ENCODE measurements at regions not wholly inside any gene's neighbourhood (a gene's known extent, or its start where the extent isn't known, plus 50 kb on each side); places are given as distances from the start of the nearest gene placed in this dataset.

GRCh38 chr9:30972654-30973053, 1411.8 kb upstream of the ACO1 start:
- Histone ChIP-seq H3K4me1 (ENCODE audit: control insufficient read depth, extremely low read depth, insufficient read depth, low read length) (no peaks in the 10 kb centered on the region), H3K9ac (replicated peaks; ENCODE audit: extremely low read depth, insufficient read depth, low read length) (no peak overlapping the region), H3K79me2 (ENCODE audit: control insufficient read depth, insufficient read depth, low read length) (no peaks in the 10 kb centered on the region), H3K4me2 (ENCODE audit: insufficient read depth, low read length) (no peak overlapping the region), H3K27me3 (ENCODE audit: control insufficient read depth in 2 of 2, insufficient read depth in 2 of 2, low read length in 2 of 2) (no peaks in the 10 kb centered on the region), H3K36me3 (ENCODE audit: control insufficient read depth in 2 of 2, extremely low read depth in 1 of 2, insufficient read depth in 2 of 2, low read length in 2 of 2) (no peaks in the 10 kb centered on the region), H3K9me1 (replicated peaks; ENCODE audit: control insufficient read depth, extremely low read depth, insufficient read depth, low read length) (no peaks in the 10 kb centered on the region), H4K20me1 (replicated peaks; ENCODE audit: control insufficient read depth, extremely low read depth, insufficient read depth, low read length) (no peaks in the 10 kb centered on the region), H3K9me3 (replicated peaks; ENCODE audit: control insufficient read depth, insufficient read depth, low read length) (no peaks in the 10 kb centered on the region), H2AFZ (ENCODE audit: low read depth, low read length) (no peak overlapping the region), H3K27ac (ENCODE audit: insufficient read depth, low read depth, low read length) (no peak overlapping the region), H3K4me3 (replicated peaks in 1 of 3; ENCODE audit: insufficient read depth in 1 of 3, low read depth in 1 of 3, low read length in 3 of 3) (no peak overlapping the region)
- BruUV-seq (replicated peaks): no TSS peak
- CTCF ChIA-PET: no interaction called here
- dilution Hi-C loops (cut with MboI; ENCODE audit: extremely low pct_ligation_motif_present, low sequenced_read_pairs) (no loop called here), intact Hi-C loops (cut with micrococcal nuclease) (no loop called here)
- no peak for TF ChIP-seq JUN (IDR thresholded peaks at IDR 0.05; ENCODE audit: borderline replicate concordance, insufficient read depth, insufficient read length, low read depth)
- no peak for TF ChIP-seq MYC (IDR thresholded peaks at IDR 0.05; ENCODE audit: low read depth, low read length)
- DNase-seq (ENCODE audit: low read depth, low spot score) (no peak), FAIRE-seq (no peak)
- POLR2A ChIA-PET: no interaction called here

- intact Hi-C loops (cut with micrococcal nuclease): no loop called here
- no peak for FAIRE-seq
- TF ChIP-seq MAX (IDR thresholded peaks at IDR 0.05; ENCODE audit: insufficient read depth, insufficient read length): no peak
- TF ChIP-seq MYC (IDR thresholded peaks at IDR 0.05; ENCODE audit: low read depth, low read length): no peak
- no peak for TF ChIP-seq FOS (IDR thresholded peaks at IDR 0.05; ENCODE audit: borderline replicate concordance, insufficient read depth, low read length)
- TF ChIP-seq POLR2AphosphoS5 (IDR thresholded peaks at IDR 0.05; ENCODE audit: insufficient read depth, low read depth, low read length): no peak
- TF ChIP-seq CTCF (IDR thresholded peaks at IDR 0.05; ENCODE audit: extremely low read depth in 1 of 2, insufficient read depth in 1 of 2, low read depth in 1 of 2, low read length in 2 of 2): no peak
- no peak for TF ChIP-seq GATA2 (IDR thresholded peaks at IDR 0.05; ENCODE audit: insufficient read depth, insufficient read length, low read depth, low read length)
- no peak for TF ChIP-seq EZH2 (IDR thresholded peaks at IDR 0.05; ENCODE audit: borderline replicate concordance, low read depth, low read length, severe bottlenecking)
- no peak for TF ChIP-seq POLR2A (IDR thresholded peaks at IDR 0.05; ENCODE audit: low read depth, low read length)
- TF ChIP-seq JUN (IDR thresholded peaks at IDR 0.05; ENCODE audit: borderline replicate concordance, insufficient read depth, insufficient read length, low read depth): no peak
- no peak overlapping the region for H3K27ac ChIP-seq (ENCODE audit: insufficient read depth, low read depth, low read length)
- H3K9ac ChIP-seq (replicated peaks; ENCODE audit: extremely low read depth, insufficient read depth, low read length): no peak overlapping the region
- no peaks in the 10 kb centered on the region for H3K9me1 ChIP-seq (replicated peaks; ENCODE audit: control insufficient read depth, extremely low read depth, insufficient read depth, low read length)
- H3K36me3 ChIP-seq (ENCODE audit: control insufficient read depth in 2 of 2, extremely low read depth in 1 of 2, insufficient read depth in 2 of 2, low read length in 2 of 2): no peaks in the 10 kb centered on the region
- ChIA-PET POLR2A (no interaction called here), CTCF (no interaction called here)
- no peak overlapping the region for H3K4me3 ChIP-seq (replicated peaks in 1 of 3; ENCODE audit: insufficient read depth in 1 of 3, low read depth in 1 of 3, low read length in 3 of 3)
- H2AFZ ChIP-seq (ENCODE audit: low read depth, low read length): no peak overlapping the region
- H3K4me1 ChIP-seq (ENCODE audit: control insufficient read depth, extremely low read depth, insufficient read depth, low read length): no peaks in the 10 kb centered on the region
- no peak for DNase-seq (ENCODE audit: low read depth, low spot score)
- no TSS peak for BruUV-seq (replicated peaks)
- no peaks in the 10 kb centered on the region for H3K79me2 ChIP-seq (ENCODE audit: control insufficient read depth, insufficient read depth, low read length)
- no peak overlapping the region for H3K4me2 ChIP-seq (ENCODE audit: insufficient read depth, low read length)
- dilution Hi-C loops (cut with MboI; ENCODE audit: extremely low pct_ligation_motif_present, low sequenced_read_pairs): no loop called here
- no peaks in the 10 kb centered on the region for H3K27me3 ChIP-seq (ENCODE audit: control insufficient read depth in 2 of 2, insufficient read depth in 2 of 2, low read length in 2 of 2)
- H3K9me3 ChIP-seq (replicated peaks; ENCODE audit: control insufficient read depth, insufficient read depth, low read length): peaks cover 4% of the 10 kb centered on the region
- H4K20me1 ChIP-seq (replicated peaks; ENCODE audit: control insufficient read depth, extremely low read depth, insufficient read depth, low read length): no peaks in the 10 kb centered on the region
Measured at GRCh38 chr9:30977965-30978364, 1406.5 kb upstream of the ACO1 start.
